PFSK-1 (cell line): ENCODE measurements at regions not wholly inside any gene's neighbourhood (a gene's known extent, or its start where the extent isn't known, plus 50 kb on each side); places are given as distances from the start of the nearest gene placed in this dataset.

Source experiments
- POLR2AphosphoS5 ChIP-seq: IDR thresholded peaks from 2 replicates; pipeline ENCODE4 v1.6.1; 2012; ENCODE audit warnings: low read depth, mild to moderate bottlenecking, control low read depth, low read length, moderate library complexity
- TF ChIP-seq, protein P1 (sequence below), 2 experiments: IDR thresholded peaks; 2 replicates each; pipeline versions ENCODE4 v1.6.1 to v1.8.0; 2011 to 2012; ENCODE audit warnings: low read depth in 2 of 2, low read length in 2 of 2, control low read depth in 1 of 2, inconsistent platforms in 1 of 2, mild to moderate bottlenecking in 1 of 2, moderate library complexity in 1 of 2; ENCODE audit not compliant: insufficient read depth in 1 of 2

GRCh38 chr6:19231878-19232561 is 605.1 kb upstream of the ID4 start:
- TF ChIP-seq, protein P1, sequence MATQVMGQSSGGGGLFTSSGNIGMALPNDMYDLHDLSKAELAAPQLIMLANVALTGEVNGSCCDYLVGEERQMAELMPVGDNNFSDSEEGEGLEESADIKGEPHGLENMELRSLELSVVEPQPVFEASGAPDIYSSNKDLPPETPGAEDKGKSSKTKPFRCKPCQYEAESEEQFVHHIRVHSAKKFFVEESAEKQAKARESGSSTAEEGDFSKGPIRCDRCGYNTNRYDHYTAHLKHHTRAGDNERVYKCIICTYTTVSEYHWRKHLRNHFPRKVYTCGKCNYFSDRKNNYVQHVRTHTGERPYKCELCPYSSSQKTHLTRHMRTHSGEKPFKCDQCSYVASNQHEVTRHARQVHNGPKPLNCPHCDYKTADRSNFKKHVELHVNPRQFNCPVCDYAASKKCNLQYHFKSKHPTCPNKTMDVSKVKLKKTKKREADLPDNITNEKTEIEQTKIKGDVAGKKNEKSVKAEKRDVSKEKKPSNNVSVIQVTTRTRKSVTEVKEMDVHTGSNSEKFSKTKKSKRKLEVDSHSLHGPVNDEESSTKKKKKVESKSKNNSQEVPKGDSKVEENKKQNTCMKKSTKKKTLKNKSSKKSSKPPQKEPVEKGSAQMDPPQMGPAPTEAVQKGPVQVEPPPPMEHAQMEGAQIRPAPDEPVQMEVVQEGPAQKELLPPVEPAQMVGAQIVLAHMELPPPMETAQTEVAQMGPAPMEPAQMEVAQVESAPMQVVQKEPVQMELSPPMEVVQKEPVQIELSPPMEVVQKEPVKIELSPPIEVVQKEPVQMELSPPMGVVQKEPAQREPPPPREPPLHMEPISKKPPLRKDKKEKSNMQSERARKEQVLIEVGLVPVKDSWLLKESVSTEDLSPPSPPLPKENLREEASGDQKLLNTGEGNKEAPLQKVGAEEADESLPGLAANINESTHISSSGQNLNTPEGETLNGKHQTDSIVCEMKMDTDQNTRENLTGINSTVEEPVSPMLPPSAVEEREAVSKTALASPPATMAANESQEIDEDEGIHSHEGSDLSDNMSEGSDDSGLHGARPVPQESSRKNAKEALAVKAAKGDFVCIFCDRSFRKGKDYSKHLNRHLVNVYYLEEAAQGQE (IDR thresholded peaks at IDR 0.05; ENCODE audit: insufficient read depth in 1 of 2, low read depth in 2 of 2, low read length in 2 of 2) = no peak
- TF ChIP-seq POLR2AphosphoS5 = no peak
